ENCODE measurements at regions not wholly inside any gene's neighbourhood (a gene's known extent, or its start where the extent isn't known, plus 50 kb on each side); places are given as distances from the start of the nearest gene placed in this dataset.
A peak's percentile ranks its signal among the peaks of the same experiment; 100 is the strongest.

- TF ChIP-seq, protein P1, sequence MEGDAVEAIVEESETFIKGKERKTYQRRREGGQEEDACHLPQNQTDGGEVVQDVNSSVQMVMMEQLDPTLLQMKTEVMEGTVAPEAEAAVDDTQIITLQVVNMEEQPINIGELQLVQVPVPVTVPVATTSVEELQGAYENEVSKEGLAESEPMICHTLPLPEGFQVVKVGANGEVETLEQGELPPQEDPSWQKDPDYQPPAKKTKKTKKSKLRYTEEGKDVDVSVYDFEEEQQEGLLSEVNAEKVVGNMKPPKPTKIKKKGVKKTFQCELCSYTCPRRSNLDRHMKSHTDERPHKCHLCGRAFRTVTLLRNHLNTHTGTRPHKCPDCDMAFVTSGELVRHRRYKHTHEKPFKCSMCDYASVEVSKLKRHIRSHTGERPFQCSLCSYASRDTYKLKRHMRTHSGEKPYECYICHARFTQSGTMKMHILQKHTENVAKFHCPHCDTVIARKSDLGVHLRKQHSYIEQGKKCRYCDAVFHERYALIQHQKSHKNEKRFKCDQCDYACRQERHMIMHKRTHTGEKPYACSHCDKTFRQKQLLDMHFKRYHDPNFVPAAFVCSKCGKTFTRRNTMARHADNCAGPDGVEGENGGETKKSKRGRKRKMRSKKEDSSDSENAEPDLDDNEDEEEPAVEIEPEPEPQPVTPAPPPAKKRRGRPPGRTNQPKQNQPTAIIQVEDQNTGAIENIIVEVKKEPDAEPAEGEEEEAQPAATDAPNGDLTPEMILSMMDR (IDR thresholded peaks at IDR 0.05; ENCODE audit: insufficient read depth, low read length) = no peak
- DNase-seq (ENCODE audit: low read depth) = peak; percentile 84
- H3K4me3 ChIP-seq (ENCODE audit: low read depth, low read length) = no peak overlapping the region
These were observed 185.8 kb downstream of the DUSP6 start for GRCh38 chr12:89166525-89166934.

- no peak overlapping the region for H3K4me3 ChIP-seq (ENCODE audit: low read depth, low read length)
- TF ChIP-seq, protein P1 (IDR thresholded peaks at IDR 0.05; ENCODE audit: insufficient read depth, low read length) = no peak
- no peak for DNase-seq (ENCODE audit: low read depth)
These were observed 186.2 kb downstream of the DUSP6 start for GRCh38 chr12:89166121-89166520.

DNA sequence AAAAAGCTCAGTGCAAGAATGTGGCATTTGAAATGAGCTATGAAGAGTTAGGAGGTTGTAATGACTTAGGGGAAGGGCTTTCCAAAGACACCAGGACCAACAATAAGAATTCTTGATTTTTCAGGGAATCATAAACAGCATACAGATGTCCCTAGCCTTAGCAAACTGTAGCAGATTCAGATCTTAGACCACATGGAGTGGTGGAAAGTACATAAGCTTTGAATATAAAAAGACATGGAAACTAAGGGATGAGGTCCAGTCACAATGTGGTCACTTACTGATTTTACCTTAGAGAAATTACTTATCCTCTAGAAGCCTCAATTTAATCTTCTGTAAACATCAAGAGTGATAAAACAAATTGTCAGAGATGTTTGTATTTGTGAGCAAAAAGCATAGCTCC is 186.6 kb downstream of the DUSP6 start:
- no peak for DNase-seq (ENCODE audit: low read depth)
- TF ChIP-seq, protein P1 (IDR thresholded peaks at IDR 0.05; ENCODE audit: insufficient read depth, low read length) = no peak
- H3K4me3 ChIP-seq (ENCODE audit: low read depth, low read length) = no peak overlapping the region

GRCh38 chr12:89163918-89164317 is 188.4 kb downstream of the DUSP6 start:
- H3K4me3 ChIP-seq (ENCODE audit: low read depth, low read length) = no peak overlapping the region
- TF ChIP-seq, protein P1 (IDR thresholded peaks at IDR 0.05; ENCODE audit: insufficient read depth, low read length) = no peak
- DNase-seq (ENCODE audit: low read depth) = no peak

GRCh38 chr12:89162589-89163261 is 189.6 kb downstream of the DUSP6 start:
- DNase-seq (ENCODE audit: low read depth) = peak; percentile 100
- TF ChIP-seq, protein P1 (IDR thresholded peaks at IDR 0.05; ENCODE audit: insufficient read depth, low read length) = no peak
- no peak overlapping the region for H3K4me3 ChIP-seq (ENCODE audit: low read depth, low read length)

DNA sequence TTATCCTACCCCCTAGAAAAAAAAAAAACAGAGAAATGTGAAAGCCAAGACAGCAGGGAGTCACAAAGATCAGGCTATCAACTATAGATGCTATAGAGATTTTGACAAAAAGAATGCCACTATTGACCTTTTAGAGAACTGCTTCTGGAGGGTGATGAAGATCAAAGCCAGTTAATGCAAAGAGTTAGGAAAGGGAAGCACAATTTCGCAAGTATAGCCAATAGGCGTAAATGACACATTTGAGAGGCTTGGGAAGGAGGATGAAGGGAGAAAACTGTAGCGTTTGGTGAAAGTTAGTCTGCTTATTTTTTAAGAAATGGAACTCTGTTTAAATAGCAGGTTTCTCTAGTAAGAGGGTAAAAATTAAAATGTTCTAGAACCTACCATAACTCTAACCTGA is 190.7 kb downstream of the DUSP6 start:
- H3K4me3 ChIP-seq (ENCODE audit: low read depth, low read length) = no peak overlapping the region
- TF ChIP-seq, protein P1 (IDR thresholded peaks at IDR 0.05; ENCODE audit: insufficient read depth, low read length) = no peak
- DNase-seq (ENCODE audit: low read depth) = no peak

DNA sequence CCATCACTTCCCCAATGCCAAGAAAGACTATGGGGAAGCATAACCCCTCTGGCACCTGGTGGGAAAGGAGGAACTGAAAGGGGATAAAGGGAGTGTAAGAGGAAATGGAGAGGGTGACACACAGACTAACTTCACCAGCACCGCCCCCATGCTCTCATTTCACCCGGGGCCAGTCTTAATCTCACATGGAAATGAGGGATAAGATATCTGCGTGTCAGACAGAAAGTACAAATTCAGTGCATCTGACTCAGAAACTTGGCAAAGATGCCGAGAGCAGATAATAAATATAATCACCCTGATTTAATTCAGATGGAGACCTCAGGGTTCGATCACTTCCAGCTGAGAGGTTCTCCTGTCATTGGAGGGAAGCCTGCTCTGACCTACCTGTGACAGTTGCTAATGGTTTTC is 191.6 kb downstream of the DUSP6 start:
- TF ChIP-seq, protein P1 (IDR thresholded peaks at IDR 0.05; ENCODE audit: insufficient read depth, low read length) = no peak
- H3K4me3 ChIP-seq (ENCODE audit: low read depth, low read length) = no peak overlapping the region
- DNase-seq (ENCODE audit: low read depth) = peak; percentile 85
